Stimulated activated CD8-positive, alpha-beta memory T cell treated with anti-CD3 and anti-CD28 coated beads, Interleukin-15, amount 100 ng/mL, for 1 hour (primary cell): ENCODE measurements at regions not wholly inside any gene's neighbourhood (a gene's known extent, or its start where the extent isn't known, plus 50 kb on each side); places are given as distances from the start of the nearest gene placed in this dataset.

ENCODE experiments used
- DNase-seq: peaks from one replicate; pipeline ENCODE4 v3.0.0-alpha.2; 2020; ENCODE audit warnings: low read depth

GRCh38 chr16:65426484-65426883 is 304.6 kb upstream of the CDH11 start:
- no peak for DNase-seq

- no peak for DNase-seq
Measured at GRCh38 chr16:65422934-65423333, 301.1 kb upstream of the CDH11 start.

- no peak for DNase-seq
Measured at GRCh38 chr16:65421596-65421995, 299.7 kb upstream of the CDH11 start.

GRCh38 chr16:65418435-65418834 is 296.6 kb upstream of the CDH11 start:
- no peak for DNase-seq

- no peak for DNase-seq
Measured at GRCh38 chr16:65415460-65415859, 293.6 kb upstream of the CDH11 start.

- DNase-seq: no peak
Measured at GRCh38 chr16:65414284-65414984, 292.6 kb upstream of the CDH11 start.

- DNase-seq: no peak
Measured at GRCh38 chr16:65413861-65414260, 292.0 kb upstream of the CDH11 start.

- no peak for DNase-seq
Measured at GRCh38 chr16:65410801-65411200, 288.9 kb upstream of the CDH11 start.

GRCh38 chr16:65409510-65409909 is 287.6 kb upstream of the CDH11 start:
- DNase-seq: no peak

- no peak for DNase-seq
Measured at GRCh38 chr16:65406933-65407332, 285.1 kb upstream of the CDH11 start.

- DNase-seq: no peak
Measured at GRCh38 chr16:65406116-65406515, 284.3 kb upstream of the CDH11 start.

- no peak for DNase-seq
Measured at GRCh38 chr16:65394281-65394680, 272.4 kb upstream of the CDH11 start.

- DNase-seq: no peak
Measured at GRCh38 chr16:65392806-65393565, 271.1 kb upstream of the CDH11 start.

- no peak for DNase-seq
Measured at GRCh38 chr16:65388592-65388991, 266.7 kb upstream of the CDH11 start.

- DNase-seq: no peak
Measured at GRCh38 chr16:65386672-65387071, 264.8 kb upstream of the CDH11 start.

- no peak for DNase-seq
Measured at GRCh38 chr16:65384441-65384840, 262.6 kb upstream of the CDH11 start.

- no peak for DNase-seq
Measured at GRCh38 chr16:65377195-65377594, 255.3 kb upstream of the CDH11 start.

GRCh38 chr16:65376601-65377000 is 254.7 kb upstream of the CDH11 start:
- DNase-seq: no peak

GRCh38 chr16:65375651-65376050 is 253.8 kb upstream of the CDH11 start:
- DNase-seq: no peak

- no peak for DNase-seq
Measured at GRCh38 chr16:65373097-65373496, 251.2 kb upstream of the CDH11 start.

- DNase-seq: no peak
Measured at GRCh38 chr16:65372171-65372570, 250.3 kb upstream of the CDH11 start.

- DNase-seq: no peak
Measured at GRCh38 chr16:65365732-65366715, 244.2 kb upstream of the CDH11 start.
